NOMO-1 treated with DMSO at 0.1 percent for 48 hours (cell line): ENCODE measurements at regions not wholly inside any gene's neighbourhood (a gene's known extent, or its start where the extent isn't known, plus 50 kb on each side); places are given as distances from the start of the nearest gene placed in this dataset.
"Not testable (repeated sequence)": the region's sequence is repeated elsewhere in the genome, so short reads cannot be mapped to it uniquely, and the experiment has no call there.

Experiments used
- DNase-seq: peaks from one replicate; lab custom pipeline; 2025; ENCODE audit not compliant: unreplicated experiment; lab: John Stamatoyannopoulos, UW

DNA sequence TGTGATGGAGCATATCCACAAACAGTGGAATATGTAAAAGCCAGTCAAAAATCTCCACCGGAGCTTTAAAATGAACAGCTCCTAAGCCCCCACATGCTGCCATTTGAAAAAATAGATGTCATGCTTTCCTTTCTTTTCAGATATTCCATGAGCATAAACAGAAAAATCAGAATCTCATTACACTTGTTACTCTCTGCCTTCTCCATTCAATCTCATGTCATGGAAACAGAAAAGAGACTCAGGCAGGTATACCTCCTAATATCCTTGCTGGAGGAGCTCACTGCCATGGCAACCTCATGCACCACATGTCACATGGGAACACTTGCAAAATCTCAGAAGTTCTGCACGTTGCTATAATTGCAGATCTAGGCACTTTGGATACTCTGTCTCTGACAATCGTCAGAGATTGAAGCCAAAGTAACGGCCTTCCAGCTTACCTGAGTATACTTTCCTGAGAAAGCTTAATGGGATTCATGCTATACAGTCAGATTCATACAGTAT lies 317.0 kb upstream of the ADAMTS9 start:
- no peak for DNase-seq

- DNase-seq = no peak
These were observed 316.5 kb upstream of the ADAMTS9 start for GRCh38 chr3:65004306-65004705.

DNA sequence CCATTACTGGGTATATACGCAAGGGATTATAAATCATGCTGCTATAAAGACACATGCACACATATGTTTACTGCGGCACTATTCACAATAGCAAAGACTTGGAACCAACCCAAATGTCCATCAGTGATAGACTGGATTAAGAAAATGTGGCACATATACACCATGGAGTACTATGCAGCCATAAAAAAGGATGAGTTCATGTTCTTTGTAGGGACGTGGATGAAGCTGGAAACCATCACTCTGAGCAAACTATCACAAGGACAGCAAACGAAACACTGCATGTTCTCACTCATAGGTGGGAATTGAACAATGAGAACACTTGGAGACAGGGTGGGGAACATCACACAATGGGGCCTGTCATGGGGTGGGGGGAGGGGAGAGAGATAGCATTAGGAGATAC lies 313.3 kb upstream of the ADAMTS9 start:
- DNase-seq = not testable (repeated sequence)

GRCh38 chr3:64998317-64998716 lies 310.5 kb upstream of the ADAMTS9 start:
- no peak for DNase-seq

GRCh38 chr3:64995857-64996551 lies 308.2 kb upstream of the ADAMTS9 start:
- DNase-seq = no peak

DNA sequence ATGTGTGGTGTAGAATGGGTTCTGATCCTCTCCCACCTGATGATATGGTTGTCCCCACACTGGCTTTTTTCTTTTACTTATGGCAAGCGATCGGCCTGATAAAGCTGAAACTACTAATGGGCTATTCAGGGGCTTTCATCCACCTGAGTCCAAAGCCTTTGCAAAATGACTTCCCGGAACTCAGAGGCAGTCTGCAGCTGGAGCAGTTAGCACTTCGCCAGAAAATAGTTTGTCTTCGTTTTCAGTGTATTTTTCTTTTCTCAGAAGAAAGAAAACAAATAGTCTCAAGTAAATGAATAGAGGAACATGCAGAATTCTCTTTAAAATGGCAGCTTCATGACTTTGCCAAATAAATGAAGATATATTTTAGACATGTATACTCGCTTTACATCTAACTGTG lies 306.0 kb upstream of the ADAMTS9 start:
- no peak for DNase-seq

GRCh38 chr3:64992530-64993285 lies 304.9 kb upstream of the ADAMTS9 start:
- DNase-seq = no peak

DNA sequence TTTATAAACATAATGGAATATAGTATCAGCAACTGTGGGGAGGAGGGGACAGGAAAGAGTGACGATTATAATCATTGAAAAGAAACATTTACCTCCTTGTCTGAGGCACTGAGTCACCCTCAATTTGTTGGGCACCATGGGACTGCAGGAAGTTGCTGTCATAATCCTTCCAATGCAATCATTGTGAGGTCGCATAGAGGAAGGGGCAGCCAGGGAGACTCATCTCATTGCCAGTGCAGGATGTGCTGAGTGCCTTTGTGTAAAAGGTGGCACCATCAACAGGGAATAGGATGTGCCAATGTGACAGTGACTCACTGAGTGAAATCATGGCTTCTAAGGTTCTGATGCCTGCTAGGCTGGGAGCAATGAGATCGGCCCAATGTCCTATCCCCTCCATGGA lies 300.4 kb upstream of the ADAMTS9 start:
- DNase-seq = no peak

DNA sequence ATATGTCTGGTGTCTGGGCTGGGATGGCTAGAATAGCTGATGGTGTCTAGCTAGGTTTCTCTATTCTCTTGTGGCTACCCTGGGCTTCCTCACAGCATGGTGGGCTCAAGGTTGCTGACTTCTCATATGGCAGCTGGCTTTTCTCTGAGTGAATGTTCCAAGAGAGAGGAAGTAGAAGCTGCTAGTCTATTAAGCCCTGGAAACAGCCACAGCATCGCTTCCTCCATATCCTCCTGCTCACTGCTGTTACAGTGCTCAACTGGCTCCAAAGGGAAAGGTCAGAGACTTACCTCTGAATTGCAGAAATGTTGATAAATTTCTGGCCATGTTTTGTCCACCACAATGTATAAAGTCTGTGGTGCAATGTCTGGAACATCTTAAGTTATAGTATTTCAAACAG lies 299.9 kb upstream of the ADAMTS9 start:
- DNase-seq = no peak

DNA sequence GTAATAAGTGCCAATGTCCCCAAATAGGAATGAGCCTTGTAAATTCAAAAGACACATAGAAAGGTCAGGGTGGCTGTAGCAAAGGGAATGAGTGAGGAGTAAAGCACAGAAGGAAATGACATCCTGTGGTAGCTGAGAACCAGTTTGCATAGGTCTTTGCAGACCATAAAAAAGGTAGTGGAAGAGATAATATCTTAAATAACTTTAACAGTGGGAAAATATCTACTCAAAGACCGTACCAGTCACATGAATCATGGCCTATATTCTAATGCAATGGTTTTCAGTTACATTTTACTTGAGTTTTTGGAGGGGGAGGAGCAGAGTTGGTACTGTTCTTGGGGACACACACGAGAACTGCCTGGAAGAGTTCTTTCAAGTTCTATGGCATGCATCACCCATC lies 297.3 kb upstream of the ADAMTS9 start:
- no peak for DNase-seq

DNA sequence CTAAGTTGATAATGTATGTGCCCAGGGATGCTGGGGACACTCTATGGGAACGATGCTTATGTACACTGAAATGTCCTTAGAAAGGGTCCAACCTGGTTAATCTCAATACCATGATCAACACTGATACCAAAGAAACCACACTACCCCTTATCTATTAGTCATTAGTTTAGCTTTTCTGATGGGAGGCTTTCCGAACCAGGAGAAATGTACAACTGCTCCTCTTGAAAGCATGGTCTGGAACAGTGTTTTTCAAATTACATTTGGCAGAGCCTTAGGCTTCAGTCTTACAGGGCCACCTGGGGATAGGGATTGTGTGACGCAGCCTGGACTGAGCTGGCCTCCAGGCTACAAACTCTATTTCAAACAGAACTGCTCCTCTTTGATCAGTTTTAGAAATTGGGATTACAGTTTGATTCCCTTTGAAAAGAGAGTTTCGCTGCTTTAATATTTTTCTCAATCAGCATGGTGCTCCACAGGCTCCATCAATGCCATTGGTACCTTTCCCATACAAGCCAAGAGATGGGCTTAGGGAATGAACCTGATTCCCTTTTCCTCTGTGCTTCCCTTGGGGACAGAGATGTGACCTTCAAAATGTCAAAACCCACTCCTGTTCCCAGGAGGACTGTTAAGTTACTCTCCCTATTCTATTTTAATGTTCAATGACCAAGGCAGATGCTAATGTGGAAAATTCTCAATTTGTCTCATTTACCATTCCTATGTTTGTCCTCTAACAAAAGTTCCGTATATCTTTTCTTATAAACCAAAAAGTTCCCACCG lies 296.0 kb upstream of the ADAMTS9 start:
- no peak for DNase-seq

DNA sequence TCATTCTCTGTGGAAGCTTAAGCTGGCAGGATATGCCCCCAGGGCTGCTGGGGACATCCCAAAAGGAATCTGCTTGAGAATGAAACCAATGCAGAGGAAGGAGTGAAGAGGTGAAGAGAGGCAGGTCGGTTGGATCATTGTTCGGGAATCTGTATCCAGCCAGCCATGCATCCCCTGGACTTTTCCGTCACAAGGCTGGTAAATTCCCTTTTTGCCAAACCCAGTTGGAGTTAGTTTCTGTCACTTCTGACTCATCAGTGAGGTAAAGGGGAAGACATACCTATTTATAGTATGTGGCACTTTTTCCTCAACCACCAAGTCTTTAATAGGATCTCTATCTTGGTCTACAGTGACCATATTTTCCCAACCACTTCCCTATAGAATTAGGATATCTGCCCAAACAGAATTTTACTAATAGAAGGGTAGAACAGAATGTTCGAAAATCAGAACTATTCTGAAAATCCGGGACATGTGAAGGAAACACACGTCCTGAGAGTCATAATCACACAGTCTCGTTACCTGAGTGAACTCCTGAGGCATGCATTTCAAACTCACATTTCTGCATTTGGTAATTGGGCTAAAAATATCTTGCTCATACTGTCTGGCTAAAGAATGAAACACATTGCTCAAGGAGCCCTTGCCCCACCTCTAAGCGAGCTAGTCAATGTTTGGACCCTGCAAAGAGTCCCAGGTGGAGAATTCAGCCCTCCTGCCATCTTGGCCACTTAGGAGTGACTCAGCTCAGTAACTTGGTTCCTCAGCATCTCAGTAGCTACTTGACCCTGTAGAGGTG lies 289.7 kb upstream of the ADAMTS9 start:
- DNase-seq = no peak

- no peak for DNase-seq
These were observed 288.7 kb upstream of the ADAMTS9 start for GRCh38 chr3:64976456-64976855.

DNA sequence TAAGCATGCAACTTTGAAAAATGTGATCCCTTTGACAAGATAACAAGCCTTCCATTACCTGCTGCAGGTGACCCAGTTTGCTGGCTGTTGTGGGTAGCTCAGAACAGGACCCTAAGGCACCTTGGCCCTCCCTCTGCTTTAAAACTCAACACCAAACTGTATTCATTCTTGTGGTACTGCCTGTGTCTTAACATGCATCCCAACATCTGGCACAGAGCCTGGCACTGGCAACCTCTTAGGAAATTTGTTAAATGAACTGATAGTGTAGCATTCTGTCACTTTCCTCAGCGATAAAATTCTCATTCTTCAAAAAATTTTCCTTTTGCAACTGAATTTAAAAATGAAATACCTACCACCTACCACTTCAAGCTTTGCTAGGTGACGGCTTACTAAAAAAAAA lies 287.3 kb upstream of the ADAMTS9 start:
- DNase-seq = no peak

GRCh38 chr3:64974401-64974800 lies 286.6 kb upstream of the ADAMTS9 start:
- no peak for DNase-seq

GRCh38 chr3:64972793-64973192 lies 285.0 kb upstream of the ADAMTS9 start:
- DNase-seq = peak; percentile 21

DNA sequence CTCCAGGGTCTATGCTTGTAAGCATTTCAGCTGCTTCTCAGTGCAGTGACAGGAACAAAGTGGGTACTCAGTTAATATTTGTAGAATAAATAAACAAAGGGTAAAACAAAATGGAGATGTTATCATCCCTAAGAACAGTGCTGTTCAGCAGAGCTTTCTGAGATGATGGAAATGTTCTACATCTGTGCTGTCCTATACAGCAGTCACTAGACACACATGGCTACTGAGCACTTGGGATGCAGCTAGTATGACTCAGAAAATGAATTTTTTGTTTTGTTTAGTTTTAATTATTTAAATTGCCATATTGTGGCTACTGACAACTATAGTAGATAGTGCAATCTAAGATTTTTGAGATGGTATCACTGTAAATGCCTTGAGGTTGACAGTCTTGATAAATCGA lies 283.8 kb upstream of the ADAMTS9 start:
- no peak for DNase-seq

- DNase-seq = no peak
These were observed 282.8 kb upstream of the ADAMTS9 start for GRCh38 chr3:64970634-64971033.

GRCh38 chr3:64961301-64961700 lies 273.5 kb upstream of the ADAMTS9 start:
- no peak for DNase-seq

- no peak for DNase-seq
These were observed 270.5 kb upstream of the ADAMTS9 start for GRCh38 chr3:64958199-64958843.
